ENCODE measurements at regions not wholly inside any gene's neighbourhood (a gene's known extent, or its start where the extent isn't known, plus 50 kb on each side); places are given as distances from the start of the nearest gene placed in this dataset.

- 16 to 17% methylated on average over 6 of the region's 6 CpGs for WGBS, 2 donors
- intact Hi-C loops (cut with DNase I): no loop called here
- H3K36me3 ChIP-seq (replicated peaks in 1 of 2; ENCODE audit: insufficient read depth in 1 of 2, low read depth in 2 of 2): no peaks in the 10 kb centered on the region
- ATAC-seq: peak; percentile 79
- peak; percentile 39 to 74 (median 66) for DNase-seq
- no peak overlapping the region for H3K4me3 ChIP-seq
- TF ChIP-seq CTCF (IDR thresholded peaks at IDR 0.05) (peak; percentile 14 to 65 (median 58)), POLR2A (IDR thresholded peaks at IDR 0.05) (no peak)
- H3K27me3 ChIP-seq: no peaks in the 10 kb centered on the region
- H3K27ac ChIP-seq: no peak overlapping the region
- no peaks in the 10 kb centered on the region for H3K9me3 ChIP-seq
- no peaks in the 10 kb centered on the region for H3K4me1 ChIP-seq
Measured at GRCh38 chr4:179867300-179867878, 2375.8 kb upstream of the TENM3 start.

GRCh38 chr4:179871726-179872125 is 2371.5 kb upstream of the TENM3 start:
- 48 to 67% methylated on average over 1 of the region's 1 CpG for WGBS, 2 donors
- Histone ChIP-seq H3K27ac (no peak overlapping the region), H3K4me3 (no peak overlapping the region), H3K9me3 (no peaks in the 10 kb centered on the region), H3K27me3 (no peaks in the 10 kb centered on the region), H3K4me1 (no peaks in the 10 kb centered on the region), H3K36me3 (replicated peaks in 1 of 2; ENCODE audit: insufficient read depth in 1 of 2, low read depth in 2 of 2) (no peaks in the 10 kb centered on the region)
- DNase-seq (no peak), ATAC-seq (no peak)
- intact Hi-C loops (cut with DNase I): no loop called here
- TF ChIP-seq CTCF (IDR thresholded peaks at IDR 0.05) (no peak), POLR2A (IDR thresholded peaks at IDR 0.05) (no peak)

DNA sequence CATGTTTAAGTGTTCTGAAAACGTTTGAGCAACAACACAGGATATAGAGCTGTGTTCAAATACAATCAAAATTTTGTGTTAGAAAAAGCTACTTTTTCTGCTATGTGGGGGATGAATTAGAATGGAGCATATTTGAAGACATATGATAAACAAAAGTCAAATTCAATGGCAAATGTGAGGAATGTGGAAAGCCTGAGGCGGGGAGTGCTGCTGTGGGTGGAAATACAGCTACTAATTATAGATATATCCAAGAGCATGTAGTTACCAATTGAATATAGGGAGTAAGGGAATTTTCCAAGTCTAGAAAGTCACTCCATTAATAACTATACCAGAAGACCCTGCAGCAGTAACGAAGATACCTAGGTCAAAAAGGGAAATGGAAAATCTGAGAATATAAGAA is 2370.4 kb upstream of the TENM3 start:
- intact Hi-C loops (cut with DNase I): no loop called here
- no peak for TF ChIP-seq POLR2A (IDR thresholded peaks at IDR 0.05)
- no peak for TF ChIP-seq CTCF (IDR thresholded peaks at IDR 0.05)
- H3K4me1 ChIP-seq: no peaks in the 10 kb centered on the region
- 46% methylated on average over 3 of the region's 3 CpGs for WGBS, 2 donors
- no peak overlapping the region for H3K4me3 ChIP-seq
- no peak for DNase-seq
- H3K27me3 ChIP-seq: no peaks in the 10 kb centered on the region
- no peaks in the 10 kb centered on the region for H3K36me3 ChIP-seq (replicated peaks in 1 of 2; ENCODE audit: insufficient read depth in 1 of 2, low read depth in 2 of 2)
- no peak for ATAC-seq
- no peak overlapping the region for H3K27ac ChIP-seq
- no peaks in the 10 kb centered on the region for H3K9me3 ChIP-seq

DNA sequence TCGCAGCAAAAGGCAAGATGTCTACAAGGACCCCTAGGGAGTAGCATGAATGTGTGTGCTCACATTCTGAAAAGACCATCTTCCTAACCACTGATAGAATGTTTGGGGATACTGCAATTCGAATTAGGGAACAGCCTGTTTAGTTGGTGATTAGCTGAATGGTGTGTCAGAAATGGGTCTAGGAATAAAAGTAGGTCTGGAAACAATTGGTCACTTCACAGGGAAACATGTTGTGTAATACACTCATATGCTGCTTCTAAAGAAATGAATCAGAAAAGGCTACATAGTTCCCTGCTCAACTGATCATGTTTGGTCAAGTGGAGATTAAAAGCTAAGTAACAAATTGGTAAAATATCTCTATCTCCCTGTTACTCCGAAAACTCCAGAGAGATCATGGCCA is 2362.4 kb upstream of the TENM3 start:
- WGBS, 2 donors: 40 to 56% methylated on average over 2 to 3 of the region's 3 CpGs
- ATAC-seq (no peak), DNase-seq (no peak)
- no peak for TF ChIP-seq POLR2A (IDR thresholded peaks at IDR 0.05)
- TF ChIP-seq CTCF (IDR thresholded peaks at IDR 0.05): no peak
- Histone ChIP-seq H3K27ac (no peak overlapping the region), H3K4me3 (no peak overlapping the region), H3K9me3 (no peaks in the 10 kb centered on the region), H3K27me3 (no peaks in the 10 kb centered on the region), H3K36me3 (replicated peaks in 1 of 2; ENCODE audit: insufficient read depth in 1 of 2, low read depth in 2 of 2) (no peaks in the 10 kb centered on the region), H3K4me1 (no peaks in the 10 kb centered on the region)
- intact Hi-C loops (cut with DNase I): no loop called here

- H3K4me3 ChIP-seq: no peak overlapping the region
- H3K9me3 ChIP-seq: no peaks in the 10 kb centered on the region
- H3K27me3 ChIP-seq: no peaks in the 10 kb centered on the region
- H3K27ac ChIP-seq: no peak overlapping the region
- intact Hi-C loops (cut with DNase I): no loop called here
- no peak for TF ChIP-seq CTCF (IDR thresholded peaks at IDR 0.05)
- TF ChIP-seq POLR2A (IDR thresholded peaks at IDR 0.05): no peak
- no peak for ATAC-seq
- H3K4me1 ChIP-seq: no peaks in the 10 kb centered on the region
- 48 to 63% methylated on average over 3 of the region's 3 CpGs for WGBS, 2 donors
- DNase-seq: no peak
- no peaks in the 10 kb centered on the region for H3K36me3 ChIP-seq (replicated peaks in 1 of 2; ENCODE audit: insufficient read depth in 1 of 2, low read depth in 2 of 2)
Measured at GRCh38 chr4:179894066-179894778, 2349.0 kb upstream of the TENM3 start.
